Right renal cortex interstitium (tissue), 3 donors: ENCODE measurements at regions not wholly inside any gene's neighbourhood (a gene's known extent, or its start where the extent isn't known, plus 50 kb on each side); places are given as distances from the start of the nearest gene placed in this dataset.

Source experiments
- DNase-seq, 3 donors: peaks; one replicate each; pipeline ENCODE4 v3.0.0-alpha.2; 2013; ENCODE audit warnings: low read depth in 3 of 3, low spot score in 2 of 3

GRCh38 chr3:176737480-176738110 lies 459.7 kb downstream of the TBL1XR1 start:
- no peak for DNase-seq

- no peak for DNase-seq
Measured at GRCh38 chr3:176734146-176734545, 463.1 kb downstream of the TBL1XR1 start.

DNA sequence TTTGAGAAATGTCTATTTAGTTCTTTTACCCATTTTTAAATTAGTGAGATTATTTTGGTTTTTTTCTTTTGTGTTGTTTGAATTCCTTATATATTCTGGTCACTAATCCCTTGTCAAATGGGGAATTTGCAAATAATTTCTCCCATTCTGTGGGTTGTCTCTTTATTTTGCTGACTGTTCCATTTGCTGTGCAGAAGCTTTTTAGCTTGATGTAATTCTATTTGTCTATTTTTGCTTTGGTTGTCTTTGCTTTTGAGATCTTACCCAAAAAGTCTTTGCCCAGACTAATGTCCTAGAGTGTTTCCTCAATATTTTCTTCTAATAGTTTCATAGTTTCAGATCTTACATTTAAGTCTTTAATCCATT lies 472.9 kb downstream of the TBL1XR1 start:
- no peak for DNase-seq

DNA sequence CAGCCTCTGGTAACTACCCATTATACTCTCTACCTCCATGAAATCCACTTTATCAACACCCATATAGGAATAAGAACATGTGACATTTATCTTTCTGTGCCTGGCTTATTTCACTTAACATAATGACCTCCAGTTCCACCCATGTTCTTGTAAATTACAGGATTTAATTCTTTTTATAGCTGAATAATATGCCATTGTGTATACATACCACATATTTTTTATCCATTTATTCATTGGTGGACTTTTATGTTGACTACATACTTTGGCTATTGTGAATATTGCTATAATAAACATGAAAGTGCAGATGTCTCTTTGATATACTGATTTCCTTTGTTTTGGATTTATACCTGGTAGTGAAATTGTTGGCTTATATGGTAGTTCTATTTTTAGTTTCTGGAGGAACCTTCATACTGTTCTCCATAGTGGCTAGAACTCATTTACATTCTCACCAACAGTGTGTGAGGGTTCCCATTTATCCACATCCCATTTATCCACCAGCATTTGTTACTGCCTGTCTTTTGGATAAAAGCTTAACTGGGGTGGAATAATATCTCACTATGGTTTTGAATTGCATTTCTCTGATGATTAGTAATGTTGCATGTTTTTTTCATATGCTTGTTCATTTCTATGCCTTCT lies 473.4 kb downstream of the TBL1XR1 start:
- no peak for DNase-seq

DNA sequence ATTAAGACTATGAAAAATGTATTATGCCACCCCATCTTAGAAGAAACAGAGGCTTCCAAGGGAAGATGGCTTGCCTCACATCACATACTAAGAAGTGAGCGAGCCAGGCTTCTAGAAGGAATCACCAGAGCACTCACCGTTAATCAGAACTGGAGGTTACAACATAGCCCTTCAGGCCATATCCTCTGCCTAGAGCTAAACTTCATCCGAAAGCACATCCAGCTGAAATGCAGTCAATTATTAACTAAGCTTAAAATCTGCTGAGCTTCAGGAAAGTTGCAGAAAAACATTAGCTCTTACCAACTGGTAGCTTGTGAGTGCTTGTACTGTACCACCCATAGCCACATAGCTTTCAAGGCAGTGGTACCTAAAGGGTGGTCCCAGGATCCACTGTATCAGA lies 483.2 kb downstream of the TBL1XR1 start:
- no peak for DNase-seq

DNA sequence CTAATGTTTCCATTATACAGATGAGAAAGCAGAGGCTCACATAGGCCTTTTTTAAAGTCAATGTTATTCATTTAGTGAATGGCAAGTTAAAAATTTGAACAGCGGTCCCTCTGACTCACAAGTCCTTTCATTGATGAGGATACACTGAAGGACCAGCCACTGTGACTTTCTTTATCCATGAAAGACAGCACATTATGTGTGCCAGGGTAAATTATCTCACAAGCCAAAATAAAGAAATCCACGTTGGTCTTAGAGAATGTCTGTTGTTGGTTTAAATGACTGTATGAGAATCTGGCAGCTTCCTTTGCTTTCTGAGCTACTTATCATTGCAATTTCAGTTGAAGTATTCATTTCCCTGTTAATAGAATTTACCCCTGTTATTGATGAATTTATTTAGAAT lies 485.1 kb downstream of the TBL1XR1 start:
- no peak for DNase-seq

DNA sequence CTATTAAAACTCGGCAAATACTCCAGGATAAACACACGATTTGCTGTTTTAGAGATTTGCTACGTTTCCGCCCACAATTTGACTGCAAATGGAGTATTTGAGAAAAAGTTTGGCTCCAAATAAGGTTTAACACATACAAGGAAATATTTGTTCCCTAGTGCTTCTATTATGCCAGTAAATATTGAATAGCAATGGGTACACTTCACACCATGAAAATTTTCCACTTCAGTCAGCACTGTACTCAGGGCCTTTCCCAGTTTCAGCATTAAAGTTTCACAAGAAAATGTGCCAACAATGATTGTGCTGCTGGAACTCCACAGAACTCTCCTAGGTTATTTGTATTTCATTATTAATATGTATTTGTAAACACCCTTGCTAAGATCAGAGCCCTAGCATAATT lies 498.0 kb downstream of the TBL1XR1 start:
- no peak for DNase-seq

DNA sequence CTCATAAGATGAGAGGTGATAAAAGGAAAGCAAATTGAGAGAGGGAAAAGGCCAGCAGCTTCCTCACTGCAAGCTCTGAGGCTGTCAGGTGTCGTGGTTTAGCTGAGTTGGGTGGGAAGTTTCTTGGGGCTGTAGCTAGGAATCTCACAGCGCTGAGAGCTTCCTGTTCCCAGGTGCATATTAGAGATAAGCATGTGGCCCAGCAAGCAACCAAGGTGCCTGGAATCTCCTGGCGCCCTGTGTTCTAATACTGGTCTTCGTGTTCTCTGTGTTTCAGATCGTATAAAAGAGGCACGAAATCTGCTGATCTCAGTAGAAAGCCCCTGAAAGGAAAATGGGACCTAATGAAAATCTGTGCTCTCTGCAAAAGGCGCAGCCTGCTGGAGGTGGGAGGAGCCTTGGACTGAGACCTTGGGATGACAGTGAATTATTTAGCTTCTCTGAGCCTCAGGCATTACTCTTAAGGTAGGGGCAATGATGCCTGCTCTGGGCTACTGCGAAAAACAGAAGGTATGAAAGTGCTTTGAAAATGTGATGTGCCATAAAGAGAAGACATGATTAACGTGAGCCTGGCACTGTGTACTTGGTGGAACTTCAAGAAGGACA lies 499.9 kb downstream of the TBL1XR1 start:
- no peak for DNase-seq

GRCh38 chr3:176696816-176697215 lies 500.5 kb downstream of the TBL1XR1 start:
- DNase-seq = no peak

GRCh38 chr3:176692966-176693785 lies 504.1 kb downstream of the TBL1XR1 start:
- DNase-seq = no peak

GRCh38 chr3:176692199-176692965 lies 504.9 kb downstream of the TBL1XR1 start:
- no peak for DNase-seq

- no peak for DNase-seq
Measured at GRCh38 chr3:176690083-176690869, 507.0 kb downstream of the TBL1XR1 start.

GRCh38 chr3:176687754-176688153 lies 509.5 kb downstream of the TBL1XR1 start:
- no peak for DNase-seq

DNA sequence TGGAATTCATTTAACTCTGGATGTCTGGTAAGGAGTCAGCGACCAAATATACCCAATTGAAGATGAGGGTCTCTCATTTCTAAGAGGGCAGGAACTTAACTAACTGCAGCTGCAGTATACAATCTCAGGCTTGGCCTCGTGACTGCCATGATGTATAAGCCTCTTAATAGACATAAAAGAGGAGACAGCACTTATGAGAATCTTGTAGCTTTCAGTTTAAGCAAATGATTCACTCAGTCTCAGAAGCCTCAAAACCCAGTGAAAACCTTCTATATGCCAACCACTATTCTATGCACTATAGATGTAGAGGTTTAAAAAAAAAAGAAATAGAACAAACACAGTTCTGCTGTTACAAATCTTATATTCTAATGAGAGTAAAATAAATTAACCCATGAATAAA lies 513.9 kb downstream of the TBL1XR1 start:
- DNase-seq = no peak

GRCh38 chr3:176663837-176664831 lies 533.1 kb downstream of the TBL1XR1 start:
- peak in 1 of 3 donors; percentile 27 for DNase-seq

GRCh38 chr3:176663387-176663786 lies 533.9 kb downstream of the TBL1XR1 start:
- DNase-seq = peak in 1 of 3 donors; percentile 4

DNA sequence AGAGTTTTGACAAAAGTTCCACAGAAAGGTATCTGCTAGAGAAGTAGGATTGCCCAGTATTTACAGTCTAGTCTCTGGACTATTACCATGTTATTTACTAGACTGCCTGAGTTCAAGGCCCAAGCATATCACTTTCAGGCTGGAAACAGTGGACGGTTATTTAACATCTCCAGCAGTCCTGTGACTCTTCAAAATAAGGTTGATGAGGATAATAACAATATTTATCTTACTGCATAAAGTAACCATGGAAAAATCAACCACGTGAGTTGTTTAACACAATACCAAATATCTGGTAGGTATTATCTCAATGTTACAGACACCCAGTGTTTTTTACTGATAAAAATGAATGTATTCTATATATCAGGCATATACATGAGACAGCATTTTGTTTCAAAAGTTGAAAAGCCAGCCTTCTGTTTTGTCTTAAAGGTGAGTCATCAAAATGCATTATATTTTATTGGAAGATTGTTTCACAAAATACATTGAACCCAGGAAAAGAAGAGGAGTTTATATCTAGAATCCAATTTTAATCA lies 535.8 kb downstream of the TBL1XR1 start:
- no peak for DNase-seq

DNA sequence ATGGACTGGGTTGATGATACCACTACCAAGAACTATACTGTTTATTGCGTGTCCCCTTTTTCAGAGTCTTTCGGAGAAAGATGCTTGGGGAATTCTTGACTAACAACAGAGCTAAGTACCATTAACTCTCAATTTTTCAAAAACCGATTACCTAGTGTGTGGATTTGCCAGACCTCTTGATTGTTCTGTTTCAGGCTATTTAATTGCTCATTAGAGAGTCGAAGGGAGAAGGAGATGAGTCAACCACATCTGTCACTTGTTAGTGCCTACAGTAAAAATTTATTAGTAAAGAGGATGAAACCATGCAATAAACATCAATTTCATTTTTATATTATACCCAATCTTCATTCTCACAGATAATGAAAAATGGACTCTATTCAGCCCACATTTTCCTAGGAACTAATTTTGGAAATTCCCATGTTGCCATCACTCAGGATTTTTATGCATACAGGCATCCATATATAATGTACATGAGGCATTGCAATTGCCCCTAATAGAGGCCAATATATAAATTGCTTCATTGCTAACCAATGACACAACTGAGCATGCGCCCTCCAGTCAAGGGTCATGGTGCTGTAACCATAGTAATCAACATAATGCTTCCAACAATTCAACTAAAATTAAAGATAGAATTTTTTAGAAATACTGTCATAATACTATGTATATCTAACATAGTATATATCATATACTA lies 541.7 kb downstream of the TBL1XR1 start:
- no peak for DNase-seq
